ENCODE measurements at regions not wholly inside any gene's neighbourhood (a gene's known extent, or its start where the extent isn't known, plus 50 kb on each side); places are given as distances from the start of the nearest gene placed in this dataset.

GRCh38 chr1:71203241-71203640 lies 122.4 kb upstream of the ZRANB2 start:
- no peak for TF ChIP-seq CTCF (IDR thresholded peaks at IDR 0.05)
- TF ChIP-seq POLR2A (IDR thresholded peaks at IDR 0.05): no peak

All from lower leg skin (tissue), 3 donors.